ENCODE measurements at regions not wholly inside any gene's neighbourhood (a gene's known extent, or its start where the extent isn't known, plus 50 kb on each side); places are given as distances from the start of the nearest gene placed in this dataset.

DNA sequence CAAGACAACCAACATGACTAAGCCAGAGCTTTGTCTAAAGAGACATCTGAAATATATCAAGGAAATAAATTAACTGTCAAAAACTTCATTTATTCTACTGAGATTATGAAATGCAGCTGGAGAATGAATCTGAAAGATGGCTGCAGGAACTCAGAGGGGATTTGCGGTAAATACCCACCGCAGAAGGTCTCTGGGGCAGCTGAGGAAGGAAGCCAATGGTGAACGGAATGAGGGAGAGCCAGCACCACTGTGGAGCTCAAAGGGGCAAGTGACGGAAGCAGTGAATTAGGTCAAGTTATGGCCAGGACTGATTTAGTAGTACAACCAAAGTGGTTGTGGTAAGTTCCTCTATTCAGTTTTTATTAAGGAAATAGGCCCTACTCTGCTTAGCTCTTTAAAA, 215.3 kb upstream of the GLI3 start:
- no peak overlapping the region for H3K4me3 ChIP-seq (ENCODE audit: insufficient read depth, low read length, poor library complexity, severe bottlenecking)
- no peaks in the 10 kb centered on the region for H3K79me2 ChIP-seq (ENCODE audit: insufficient read depth, low read length)
- H3K36me3 ChIP-seq (ENCODE audit: low read length), result no peaks in the 10 kb centered on the region
- TF ChIP-seq, protein P1, sequence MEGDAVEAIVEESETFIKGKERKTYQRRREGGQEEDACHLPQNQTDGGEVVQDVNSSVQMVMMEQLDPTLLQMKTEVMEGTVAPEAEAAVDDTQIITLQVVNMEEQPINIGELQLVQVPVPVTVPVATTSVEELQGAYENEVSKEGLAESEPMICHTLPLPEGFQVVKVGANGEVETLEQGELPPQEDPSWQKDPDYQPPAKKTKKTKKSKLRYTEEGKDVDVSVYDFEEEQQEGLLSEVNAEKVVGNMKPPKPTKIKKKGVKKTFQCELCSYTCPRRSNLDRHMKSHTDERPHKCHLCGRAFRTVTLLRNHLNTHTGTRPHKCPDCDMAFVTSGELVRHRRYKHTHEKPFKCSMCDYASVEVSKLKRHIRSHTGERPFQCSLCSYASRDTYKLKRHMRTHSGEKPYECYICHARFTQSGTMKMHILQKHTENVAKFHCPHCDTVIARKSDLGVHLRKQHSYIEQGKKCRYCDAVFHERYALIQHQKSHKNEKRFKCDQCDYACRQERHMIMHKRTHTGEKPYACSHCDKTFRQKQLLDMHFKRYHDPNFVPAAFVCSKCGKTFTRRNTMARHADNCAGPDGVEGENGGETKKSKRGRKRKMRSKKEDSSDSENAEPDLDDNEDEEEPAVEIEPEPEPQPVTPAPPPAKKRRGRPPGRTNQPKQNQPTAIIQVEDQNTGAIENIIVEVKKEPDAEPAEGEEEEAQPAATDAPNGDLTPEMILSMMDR (IDR thresholded peaks at IDR 0.05; ENCODE audit: insufficient read depth, low read length, poor library complexity, severe bottlenecking), result no peak
- no peak for TF ChIP-seq EZH2phosphoT487 (conservative IDR thresholded peaks at IDR 0.05; ENCODE audit: low read length)
- H4K20me1 ChIP-seq (ENCODE audit: low read depth, low read length), result no peaks in the 10 kb centered on the region
- H3K27me3 ChIP-seq (ENCODE audit: low read length), result no peaks in the 10 kb centered on the region
- no peak overlapping the region for H3K4me2 ChIP-seq (ENCODE audit: low read depth, low read length, poor library complexity, severe bottlenecking)
- H3F3A ChIP-seq (ENCODE audit: insufficient read depth), result no peaks in the 10 kb centered on the region
- no peak overlapping the region for H2AFZ ChIP-seq (ENCODE audit: low read depth, low read length, severe bottlenecking)
- H3K9ac ChIP-seq (ENCODE audit: low read length), result no peak overlapping the region
- H3K27ac ChIP-seq (ENCODE audit: low read depth, low read length), result no peak overlapping the region
- H3K9me3 ChIP-seq (ENCODE audit: insufficient read depth, low read length), result no peaks in the 10 kb centered on the region
- no peaks in the 10 kb centered on the region for H3K9me2 ChIP-seq (replicated peaks; ENCODE audit: insufficient read depth, low read length)

- Histone ChIP-seq H2AFZ (ENCODE audit: low read depth, low read length, severe bottlenecking) (no peak overlapping the region), H3K4me2 (ENCODE audit: low read depth, low read length, poor library complexity, severe bottlenecking) (no peak overlapping the region)
- TF ChIP-seq, protein P1 (IDR thresholded peaks at IDR 0.05; ENCODE audit: insufficient read depth, low read length, poor library complexity, severe bottlenecking), result no peak
- TF ChIP-seq EZH2phosphoT487 (conservative IDR thresholded peaks at IDR 0.05; ENCODE audit: low read length), result no peak
Observed at GRCh38 chr7:42449431-42449830, 212.4 kb upstream of the GLI3 start.

GRCh38 chr7:42448901-42449300, 211.9 kb upstream of the GLI3 start:
- Histone ChIP-seq H3K4me3 (ENCODE audit: insufficient read depth, low read length, poor library complexity, severe bottlenecking) (no peak overlapping the region), H3K79me2 (ENCODE audit: insufficient read depth, low read length) (no peaks in the 10 kb centered on the region), H3F3A (ENCODE audit: insufficient read depth) (no peaks in the 10 kb centered on the region), H3K9me2 (replicated peaks; ENCODE audit: insufficient read depth, low read length) (no peaks in the 10 kb centered on the region), H2AFZ (ENCODE audit: low read depth, low read length, severe bottlenecking) (no peak overlapping the region), H3K4me2 (ENCODE audit: low read depth, low read length, poor library complexity, severe bottlenecking) (no peak overlapping the region), H3K27ac (ENCODE audit: low read depth, low read length) (no peak overlapping the region), H3K9me3 (ENCODE audit: insufficient read depth, low read length) (no peaks in the 10 kb centered on the region), H4K20me1 (ENCODE audit: low read depth, low read length) (no peaks in the 10 kb centered on the region), H3K9ac (ENCODE audit: low read length) (no peak overlapping the region), H3K27me3 (ENCODE audit: low read length) (no peaks in the 10 kb centered on the region), H3K36me3 (ENCODE audit: low read length) (no peaks in the 10 kb centered on the region)
- TF ChIP-seq, protein P1 (IDR thresholded peaks at IDR 0.05; ENCODE audit: insufficient read depth, low read length, poor library complexity, severe bottlenecking), result no peak
- no peak for TF ChIP-seq EZH2phosphoT487 (conservative IDR thresholded peaks at IDR 0.05; ENCODE audit: low read length)

More at GRCh38 chr7:42449431-42449830, 212.4 kb upstream of the GLI3 start:
- Histone ChIP-seq H3K36me3 (ENCODE audit: low read length) (no peaks in the 10 kb centered on the region), H3F3A (ENCODE audit: insufficient read depth) (no peaks in the 10 kb centered on the region), H3K79me2 (ENCODE audit: insufficient read depth, low read length) (no peaks in the 10 kb centered on the region), H3K4me3 (ENCODE audit: insufficient read depth, low read length, poor library complexity, severe bottlenecking) (no peak overlapping the region), H3K27ac (ENCODE audit: low read depth, low read length) (no peak overlapping the region), H3K9ac (ENCODE audit: low read length) (no peak overlapping the region), H3K27me3 (ENCODE audit: low read length) (no peaks in the 10 kb centered on the region), H4K20me1 (ENCODE audit: low read depth, low read length) (no peaks in the 10 kb centered on the region), H3K9me3 (ENCODE audit: insufficient read depth, low read length) (no peaks in the 10 kb centered on the region), H3K9me2 (replicated peaks; ENCODE audit: insufficient read depth, low read length) (no peaks in the 10 kb centered on the region)

Data from SU-DHL-6 (cell line).